Retinal pigment epithelial cell (primary cell): ENCODE measurements at regions not wholly inside any gene's neighbourhood (a gene's known extent, or its start where the extent isn't known, plus 50 kb on each side); places are given as distances from the start of the nearest gene placed in this dataset.

Experiments used
- DNase-seq: peaks from one replicate; pipeline ENCODE4 v3.0.0-alpha.2; 2010; ENCODE audit warnings: low read depth
- H3K4me3 ChIP-seq: 2 replicates; pipeline ENCODE4 v1.5.1; 2011; ENCODE audit warnings: mild to moderate bottlenecking, low read length, control low read depth, moderate library complexity
- TF ChIP-seq, protein P1 (sequence below): conservative IDR thresholded peaks from 2 replicates; pipeline ENCODE4 v1.5.1; 2011; ENCODE audit warnings: low read depth, low read length, control low read depth, inconsistent platforms

DNA sequence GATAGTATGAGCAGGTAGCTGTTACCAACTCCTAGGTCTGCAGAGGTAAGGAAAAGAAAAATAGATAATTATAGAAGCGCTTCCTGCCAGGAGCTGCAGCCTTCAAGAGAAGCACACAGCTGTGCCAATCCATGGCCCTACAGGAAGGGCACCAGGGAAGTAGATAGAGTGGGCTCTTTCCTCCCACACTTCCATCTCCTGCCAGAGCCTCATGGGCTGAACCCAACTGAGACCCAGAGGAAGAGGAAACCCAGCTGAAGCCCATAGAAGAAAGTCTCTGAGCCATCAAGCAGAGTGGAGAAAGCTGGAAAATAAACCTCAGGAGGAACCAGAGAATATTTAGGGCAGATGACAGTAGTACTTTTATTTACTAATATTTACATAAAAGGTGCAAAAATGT lies 146.7 kb upstream of the ATXN1 start:
- TF ChIP-seq, protein P1, sequence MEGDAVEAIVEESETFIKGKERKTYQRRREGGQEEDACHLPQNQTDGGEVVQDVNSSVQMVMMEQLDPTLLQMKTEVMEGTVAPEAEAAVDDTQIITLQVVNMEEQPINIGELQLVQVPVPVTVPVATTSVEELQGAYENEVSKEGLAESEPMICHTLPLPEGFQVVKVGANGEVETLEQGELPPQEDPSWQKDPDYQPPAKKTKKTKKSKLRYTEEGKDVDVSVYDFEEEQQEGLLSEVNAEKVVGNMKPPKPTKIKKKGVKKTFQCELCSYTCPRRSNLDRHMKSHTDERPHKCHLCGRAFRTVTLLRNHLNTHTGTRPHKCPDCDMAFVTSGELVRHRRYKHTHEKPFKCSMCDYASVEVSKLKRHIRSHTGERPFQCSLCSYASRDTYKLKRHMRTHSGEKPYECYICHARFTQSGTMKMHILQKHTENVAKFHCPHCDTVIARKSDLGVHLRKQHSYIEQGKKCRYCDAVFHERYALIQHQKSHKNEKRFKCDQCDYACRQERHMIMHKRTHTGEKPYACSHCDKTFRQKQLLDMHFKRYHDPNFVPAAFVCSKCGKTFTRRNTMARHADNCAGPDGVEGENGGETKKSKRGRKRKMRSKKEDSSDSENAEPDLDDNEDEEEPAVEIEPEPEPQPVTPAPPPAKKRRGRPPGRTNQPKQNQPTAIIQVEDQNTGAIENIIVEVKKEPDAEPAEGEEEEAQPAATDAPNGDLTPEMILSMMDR, result no peak
- H3K4me3 ChIP-seq, result no peak overlapping the region
- DNase-seq, result no peak

DNA sequence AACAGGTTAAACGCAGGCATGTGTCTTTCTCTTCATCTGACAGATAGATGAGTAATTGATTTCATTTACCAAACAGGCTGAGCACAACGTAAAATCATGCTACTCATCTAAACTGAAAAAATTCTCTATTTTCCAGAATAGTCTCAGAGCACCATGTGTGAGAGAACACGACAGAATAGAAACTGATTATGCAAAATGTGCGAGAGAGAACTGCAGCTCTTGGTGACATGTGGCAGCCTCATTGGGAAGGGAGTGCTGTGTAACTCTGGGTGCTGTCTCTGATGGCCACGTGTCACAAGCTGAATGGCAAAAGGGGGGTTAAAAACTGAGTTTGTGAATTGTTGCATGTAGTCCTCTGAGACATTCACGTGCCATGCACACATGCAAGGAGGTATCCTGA lies 143.7 kb upstream of the ATXN1 start:
- no peak for DNase-seq

DNA sequence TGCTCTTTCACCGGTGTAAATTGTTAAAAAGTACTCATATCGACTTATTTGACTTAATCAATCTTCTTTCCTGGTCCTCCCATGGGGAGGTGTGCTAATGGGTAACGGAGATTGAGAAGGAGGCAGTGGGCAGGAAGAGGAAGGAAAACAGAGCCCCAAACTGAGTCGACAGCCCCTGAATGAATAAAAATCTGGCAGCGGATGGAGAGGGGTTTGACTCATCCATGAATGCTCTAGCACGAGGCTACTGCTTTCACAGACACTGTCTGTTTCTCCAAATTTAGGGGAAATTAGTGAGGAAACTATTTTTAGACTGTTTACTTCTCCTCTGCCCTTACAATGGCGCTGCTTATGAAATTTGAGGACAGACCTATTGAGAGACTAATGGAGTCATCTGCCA lies 142.2 kb upstream of the ATXN1 start:
- no peak for DNase-seq
- TF ChIP-seq, protein P1, result no peak
- H3K4me3 ChIP-seq, result no peak overlapping the region

More for the DNA sequence above, 143.7 kb upstream of the ATXN1 start:
- TF ChIP-seq, protein P1, result no peak
- H3K4me3 ChIP-seq, result no peak overlapping the region

DNA sequence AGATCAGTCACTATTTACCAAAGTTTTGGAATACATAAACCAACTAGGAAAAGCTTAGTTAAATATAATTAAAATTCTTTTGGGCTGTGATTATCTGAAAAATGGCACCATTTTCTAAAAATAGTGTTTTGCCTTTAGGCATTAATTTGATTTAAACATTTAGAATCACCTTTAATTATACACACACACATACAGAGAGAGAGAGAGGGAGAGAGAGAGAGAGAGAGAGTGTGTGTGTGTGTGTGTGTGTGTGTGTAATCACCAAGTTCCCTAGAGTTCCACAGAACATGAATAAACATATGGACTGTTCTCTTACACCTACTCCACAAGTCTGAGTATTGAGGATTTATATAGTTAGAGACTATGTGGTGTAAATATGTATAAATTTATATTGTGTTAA lies 141.2 kb upstream of the ATXN1 start:
- no peak overlapping the region for H3K4me3 ChIP-seq
- no peak for DNase-seq
- TF ChIP-seq, protein P1, result no peak

DNA sequence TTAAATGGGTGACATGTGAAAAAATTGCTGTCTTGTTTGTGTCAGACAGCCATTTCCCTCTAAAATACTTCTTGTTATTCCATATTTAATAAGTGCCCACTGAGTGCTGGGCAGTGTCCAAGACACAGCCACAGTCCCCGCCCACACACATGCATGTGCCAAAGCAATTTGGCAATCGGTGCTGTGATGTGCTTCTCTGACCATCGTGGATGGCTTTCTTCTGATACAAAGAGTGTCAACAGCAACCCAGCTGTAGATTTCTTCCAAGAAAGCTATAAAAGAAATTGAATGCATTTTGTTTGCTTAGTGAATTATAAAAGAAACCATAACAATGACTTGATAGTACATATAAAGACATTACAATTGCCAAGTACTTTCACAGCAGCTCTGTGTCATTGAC lies 140.5 kb upstream of the ATXN1 start:
- DNase-seq, result no peak
- H3K4me3 ChIP-seq, result no peak overlapping the region
- TF ChIP-seq, protein P1, result no peak

DNA sequence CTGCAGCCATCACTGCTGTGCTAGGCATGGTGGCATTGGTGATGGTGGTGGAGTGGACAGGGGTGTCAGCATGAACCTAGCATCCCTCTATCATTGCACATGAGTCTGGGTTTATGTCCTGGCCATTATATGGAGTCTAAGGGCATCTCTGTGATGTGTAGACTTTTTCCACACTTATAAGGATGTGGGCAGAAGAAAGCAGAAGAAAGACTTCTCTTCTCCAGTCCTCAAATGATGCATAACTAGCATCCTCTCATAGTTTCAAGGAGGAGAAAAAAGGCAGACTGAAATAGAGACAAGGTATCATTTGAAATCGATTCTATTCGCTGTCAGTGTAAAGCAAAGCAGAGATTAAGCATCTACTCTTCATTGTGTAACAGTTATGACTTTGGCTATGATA lies 140.0 kb upstream of the ATXN1 start:
- DNase-seq, result no peak
- no peak overlapping the region for H3K4me3 ChIP-seq
- TF ChIP-seq, protein P1, result no peak

DNA sequence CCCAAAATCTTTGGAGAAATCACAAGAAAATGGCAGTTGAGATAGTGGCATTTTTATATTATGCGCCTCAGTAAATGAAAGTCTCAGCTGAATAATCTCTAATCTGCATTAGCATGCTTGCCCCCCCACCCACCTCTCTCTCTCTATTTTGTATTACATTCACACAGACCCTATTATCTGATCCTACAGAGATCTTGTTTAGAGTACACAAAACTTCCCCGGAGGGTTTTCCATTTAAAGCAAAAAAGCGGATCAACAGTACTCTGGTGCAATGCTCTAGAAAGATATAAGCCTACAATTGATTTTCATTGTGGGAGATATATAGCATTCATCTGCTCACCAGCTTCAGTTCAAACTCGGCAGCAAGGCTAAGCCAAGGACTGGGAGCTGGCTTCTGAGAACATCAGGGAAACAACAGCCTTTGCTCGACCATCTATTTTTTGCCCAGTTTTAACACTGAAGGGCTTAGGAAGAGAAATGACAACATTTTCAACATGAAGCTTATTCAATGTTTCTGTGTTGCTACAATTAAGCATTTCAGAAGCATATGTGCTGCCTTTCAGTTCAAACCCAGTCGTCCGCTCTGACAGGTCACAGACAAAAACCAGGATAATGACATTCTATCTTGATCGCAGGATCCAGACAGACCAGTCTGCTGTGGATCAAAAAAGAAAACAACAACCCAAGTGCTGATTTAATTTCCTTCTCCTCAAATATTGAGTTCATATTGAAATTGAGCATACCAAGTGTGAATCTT lies 137.6 kb upstream of the ATXN1 start:
- H3K4me3 ChIP-seq, result no peak overlapping the region
- no peak for DNase-seq
- TF ChIP-seq, protein P1, result no peak
